ENCODE measurements at regions not wholly inside any gene's neighbourhood (a gene's known extent, or its start where the extent isn't known, plus 50 kb on each side); places are given as distances from the start of the nearest gene placed in this dataset.
A peak's percentile ranks its signal among the peaks of the same experiment; 100 is the strongest.

DNA sequence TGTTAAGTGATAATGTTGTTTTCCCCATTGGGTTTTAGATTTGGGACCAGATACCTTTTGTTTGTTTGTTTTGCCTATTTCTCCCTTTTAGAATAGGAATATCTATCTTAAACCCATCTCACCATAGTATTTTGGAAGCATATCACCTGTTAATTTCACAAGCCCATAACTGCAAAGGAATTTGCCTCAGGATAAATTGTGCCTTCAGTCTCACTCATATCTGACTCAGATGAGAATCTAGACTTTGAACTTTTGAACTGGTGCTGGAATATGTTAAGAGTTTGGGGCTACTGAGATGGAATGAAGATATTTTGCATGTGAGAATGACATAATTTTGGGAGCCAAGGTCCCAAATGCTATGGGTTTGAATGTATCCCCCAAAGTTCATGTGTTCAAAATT is 607.4 kb downstream of the HACE1 start:
- Histone ChIP-seq H3K9ac (ENCODE audit: low read depth in 1 of 2, low read length in 2 of 2) (no peak overlapping the region), H3K4me1 (ENCODE audit: control insufficient read depth in 4 of 4, insufficient read depth in 4 of 4, low read length in 3 of 4) (no peaks in the 10 kb centered on the region), H3K27ac (ENCODE audit: low read depth in 1 of 2, low read length in 2 of 2) (no peak overlapping the region), H3K9me3 (ENCODE audit: control insufficient read depth in 4 of 4, low read length in 3 of 4) (no peaks in the 10 kb centered on the region), H3K36me3 (ENCODE audit: control insufficient read depth in 4 of 4, insufficient read depth in 3 of 4, low read depth in 1 of 4, low read length in 3 of 4) (no peaks in the 10 kb centered on the region), H3K4me3 (ENCODE audit: low read depth in 1 of 3, low read length in 3 of 3) (no peak overlapping the region), H3K27me3 (ENCODE audit: control insufficient read depth in 4 of 4, insufficient read depth in 4 of 4, low read length in 3 of 4) (no peaks in the 10 kb centered on the region)
- TF ChIP-seq HNF4A (conservative IDR thresholded peaks at IDR 0.05) (peak in 1 of 2 donors; percentile 10), JUND (IDR thresholded peaks at IDR 0.05) (no peak), SP1 (IDR thresholded peaks at IDR 0.05) (no peak), RAD21 (IDR thresholded peaks at IDR 0.05) (no peak)
- TF ChIP-seq, protein P1, sequence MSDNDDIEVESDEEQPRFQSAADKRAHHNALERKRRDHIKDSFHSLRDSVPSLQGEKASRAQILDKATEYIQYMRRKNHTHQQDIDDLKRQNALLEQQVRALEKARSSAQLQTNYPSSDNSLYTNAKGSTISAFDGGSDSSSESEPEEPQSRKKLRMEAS (IDR thresholded peaks at IDR 0.05) = no peak
- no peak for DNase-seq (ENCODE audit: low spot score)

GRCh38 chr6:104251651-104252050 is 608.1 kb downstream of the HACE1 start:
- no peak overlapping the region for H3K9ac ChIP-seq (ENCODE audit: low read depth in 1 of 2, low read length in 2 of 2)
- no peaks in the 10 kb centered on the region for H3K9me3 ChIP-seq (ENCODE audit: control insufficient read depth in 4 of 4, low read length in 3 of 4)
- no peaks in the 10 kb centered on the region for H3K27me3 ChIP-seq (ENCODE audit: control insufficient read depth in 4 of 4, insufficient read depth in 4 of 4, low read length in 3 of 4)
- H3K36me3 ChIP-seq (ENCODE audit: control insufficient read depth in 4 of 4, insufficient read depth in 3 of 4, low read depth in 1 of 4, low read length in 3 of 4) = no peaks in the 10 kb centered on the region
- H3K4me3 ChIP-seq (ENCODE audit: low read depth in 1 of 3, low read length in 3 of 3) = no peak overlapping the region
- no peak for DNase-seq (ENCODE audit: low spot score)
- H3K27ac ChIP-seq (ENCODE audit: low read depth in 1 of 2, low read length in 2 of 2) = no peak overlapping the region
- TF ChIP-seq GABPA (IDR thresholded peaks at IDR 0.05 in 1 of 2, conservative IDR thresholded peaks at IDR 0.05 in 1 of 2) = no peak
- TF ChIP-seq HNF4A (conservative IDR thresholded peaks at IDR 0.05) = no peak
- TF ChIP-seq RXRA (IDR thresholded peaks at IDR 0.05) = no peak
- no peak for TF ChIP-seq RAD21 (IDR thresholded peaks at IDR 0.05)
- TF ChIP-seq, protein P1 (IDR thresholded peaks at IDR 0.05) = no peak
- no peak for TF ChIP-seq NR2F2 (IDR thresholded peaks at IDR 0.05)
- no peak for TF ChIP-seq HNF4G (IDR thresholded peaks at IDR 0.05)
- no peak for TF ChIP-seq JUND (IDR thresholded peaks at IDR 0.05)
- TF ChIP-seq ZBTB33 (IDR thresholded peaks at IDR 0.05) = no peak
- TF ChIP-seq SP1 (IDR thresholded peaks at IDR 0.05) = no peak
- TF ChIP-seq FOXA2 (IDR thresholded peaks at IDR 0.05) = no peak
- TF ChIP-seq EGR1 (IDR thresholded peaks at IDR 0.05; ENCODE audit: low read depth in 2 of 2) = no peak
- TF ChIP-seq, protein P2, sequence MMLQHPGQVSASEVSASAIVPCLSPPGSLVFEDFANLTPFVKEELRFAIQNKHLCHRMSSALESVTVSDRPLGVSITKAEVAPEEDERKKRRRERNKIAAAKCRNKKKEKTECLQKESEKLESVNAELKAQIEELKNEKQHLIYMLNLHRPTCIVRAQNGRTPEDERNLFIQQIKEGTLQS (IDR thresholded peaks at IDR 0.05) = no peak
- no peak for TF ChIP-seq YY1 (IDR thresholded peaks at IDR 0.05)
- no peak for TF ChIP-seq TAF1 (conservative IDR thresholded peaks at IDR 0.05)
- no peak for TF ChIP-seq FOXA1 (IDR thresholded peaks at IDR 0.05)
- TF ChIP-seq, protein P3, sequence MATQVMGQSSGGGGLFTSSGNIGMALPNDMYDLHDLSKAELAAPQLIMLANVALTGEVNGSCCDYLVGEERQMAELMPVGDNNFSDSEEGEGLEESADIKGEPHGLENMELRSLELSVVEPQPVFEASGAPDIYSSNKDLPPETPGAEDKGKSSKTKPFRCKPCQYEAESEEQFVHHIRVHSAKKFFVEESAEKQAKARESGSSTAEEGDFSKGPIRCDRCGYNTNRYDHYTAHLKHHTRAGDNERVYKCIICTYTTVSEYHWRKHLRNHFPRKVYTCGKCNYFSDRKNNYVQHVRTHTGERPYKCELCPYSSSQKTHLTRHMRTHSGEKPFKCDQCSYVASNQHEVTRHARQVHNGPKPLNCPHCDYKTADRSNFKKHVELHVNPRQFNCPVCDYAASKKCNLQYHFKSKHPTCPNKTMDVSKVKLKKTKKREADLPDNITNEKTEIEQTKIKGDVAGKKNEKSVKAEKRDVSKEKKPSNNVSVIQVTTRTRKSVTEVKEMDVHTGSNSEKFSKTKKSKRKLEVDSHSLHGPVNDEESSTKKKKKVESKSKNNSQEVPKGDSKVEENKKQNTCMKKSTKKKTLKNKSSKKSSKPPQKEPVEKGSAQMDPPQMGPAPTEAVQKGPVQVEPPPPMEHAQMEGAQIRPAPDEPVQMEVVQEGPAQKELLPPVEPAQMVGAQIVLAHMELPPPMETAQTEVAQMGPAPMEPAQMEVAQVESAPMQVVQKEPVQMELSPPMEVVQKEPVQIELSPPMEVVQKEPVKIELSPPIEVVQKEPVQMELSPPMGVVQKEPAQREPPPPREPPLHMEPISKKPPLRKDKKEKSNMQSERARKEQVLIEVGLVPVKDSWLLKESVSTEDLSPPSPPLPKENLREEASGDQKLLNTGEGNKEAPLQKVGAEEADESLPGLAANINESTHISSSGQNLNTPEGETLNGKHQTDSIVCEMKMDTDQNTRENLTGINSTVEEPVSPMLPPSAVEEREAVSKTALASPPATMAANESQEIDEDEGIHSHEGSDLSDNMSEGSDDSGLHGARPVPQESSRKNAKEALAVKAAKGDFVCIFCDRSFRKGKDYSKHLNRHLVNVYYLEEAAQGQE (IDR thresholded peaks at IDR 0.05) = no peak
- no peak for TF ChIP-seq CTCF (IDR thresholded peaks at IDR 0.05; ENCODE audit: low read depth, low read length, missing input control)
- WGBS = 93% methylated on average over 2 of the region's 2 CpGs
- H3K4me1 ChIP-seq (ENCODE audit: control insufficient read depth in 4 of 4, insufficient read depth in 4 of 4, low read length in 3 of 4) = no peaks in the 10 kb centered on the region

Data from liver (tissue), 8 donors.